Neural cell (in vitro differentiated cells): ENCODE measurements at regions not wholly inside any gene's neighbourhood (a gene's known extent, or its start where the extent isn't known, plus 50 kb on each side); places are given as distances from the start of the nearest gene placed in this dataset.

Experiments
- H2AFZ ChIP-seq: fragments of 200-600, 300-800 bp; sonication (generic), shearing (Covaris generic); 2 replicates; pipeline ENCODE4 v1.6.0; 2014; ENCODE audit warnings: low read depth, mild to moderate bottlenecking, antibody characterized with exemption, low read length, moderate library complexity
- H3F3A ChIP-seq: fragments of 200-600 bp; shearing (Covaris generic); 2 replicates; pipeline ENCODE4 v1.6.1; 2016; ENCODE audit warnings: mild to moderate bottlenecking, moderate library complexity, mixed read lengths, antibody characterized with exemption, low read length; ENCODE audit not compliant: insufficient read depth, poor library complexity, severe bottlenecking
- H3K27ac ChIP-seq: fragments of 200-600, 300-800 bp; sonication (generic), shearing (Covaris generic); 2 replicates; pipeline ENCODE4 v1.5.1; 2014; ENCODE audit warnings: mild to moderate bottlenecking, low read length, moderate library complexity
- H3K27me3 ChIP-seq: fragments of 300-800, 200-600 bp; sonication (generic), shearing (Covaris generic); 2 replicates; pipeline ENCODE4 v1.6.0; 2014; ENCODE audit warnings: mild to moderate bottlenecking, low read depth, low read length, moderate library complexity; ENCODE audit not compliant: insufficient read depth
- H3K36me3 ChIP-seq: fragments of 300-800, 200-600 bp; sonication (generic), shearing (Covaris generic); 2 replicates; pipeline ENCODE4 v1.5.1; 2014; ENCODE audit warnings: mild to moderate bottlenecking, antibody characterized with exemption, low read length, moderate library complexity; ENCODE audit not compliant: insufficient read depth
- H3K4me2 ChIP-seq: fragments of 300-800, 200-600 bp; sonication (generic), shearing (Covaris generic); 2 replicates; pipeline ENCODE4 v1.6.0; 2014; ENCODE audit warnings: mild to moderate bottlenecking, low read length
- H3K4me3 ChIP-seq: fragments of 300-800, 200-600 bp; sonication (generic), shearing (Covaris generic); 2 replicates; pipeline ENCODE4 v1.5.1; 2014; ENCODE audit warnings: mild to moderate bottlenecking, low read length, moderate library complexity
- H3K79me2 ChIP-seq: fragments of 200-600 bp; shearing (Covaris generic); replicated peaks from 2 replicates; pipeline ENCODE4 v1.6.0; 2014; ENCODE audit warnings: mild to moderate bottlenecking, low read length, moderate library complexity; ENCODE audit not compliant: insufficient read depth
- H3K9ac ChIP-seq: fragments of 300-800, 200-600 bp; sonication (generic), shearing (Covaris generic); 2 replicates; pipeline ENCODE4 v1.6.1; 2016; ENCODE audit warnings: mild to moderate bottlenecking, low read length, mixed read lengths
- H3K9me2 ChIP-seq: fragments of 200-600 bp; shearing (Covaris generic); 2 replicates; pipeline ENCODE4 v1.6.1; 2016; ENCODE audit warnings: mild to moderate bottlenecking, low read length, mixed read lengths; ENCODE audit not compliant: insufficient read depth
- H3K9me3 ChIP-seq: fragments of 200-600, 300-800 bp; sonication (generic), shearing (Covaris generic); 2 replicates; pipeline ENCODE4 v1.6.1; 2016; ENCODE audit warnings: mild to moderate bottlenecking, mixed run types, low read length, moderate library complexity, mixed read lengths
- H4K20me1 ChIP-seq: fragments of 200-600 bp; shearing (Covaris generic); 2 replicates; pipeline ENCODE4 v1.6.1; 2016; ENCODE audit warnings: mild to moderate bottlenecking, mixed run types; ENCODE audit not compliant: insufficient read depth
- CTCF ChIP-seq: fragments of 450-650 bp; IDR thresholded peaks from 2 replicates; pipeline ENCODE4 v1.5.1; 2014; ENCODE audit warnings: antibody characterized with exemption, mild to moderate bottlenecking, moderate library complexity; ENCODE audit not compliant: poor library complexity, severe bottlenecking
- EP300 ChIP-seq: fragments of 450-650 bp; conservative IDR thresholded peaks from 2 replicates; pipeline ENCODE4 v1.6.1; 2014; ENCODE audit warnings: antibody characterized with exemption, mild to moderate bottlenecking, moderate library complexity; ENCODE audit not compliant: poor library complexity, severe bottlenecking
- EZH2 ChIP-seq: fragments of 200-600, 300-800 bp; shearing (Covaris generic), sonication (generic); IDR thresholded peaks from 2 replicates; pipeline ENCODE4 v1.6.1; 2014; ENCODE audit warnings: antibody characterized with exemption, low read length, borderline replicate concordance, mild to moderate bottlenecking; ENCODE audit not compliant: insufficient read depth, poor library complexity, severe bottlenecking
- MXI1 ChIP-seq: fragments of 450-650 bp; conservative IDR thresholded peaks from 2 replicates; pipeline ENCODE4 v1.6.1; 2014; ENCODE audit warnings: antibody characterized with exemption, mild to moderate bottlenecking; ENCODE audit not compliant: poor library complexity, severe bottlenecking
- POLR2AphosphoS5 ChIP-seq: IDR thresholded peaks from 2 replicates; pipeline ENCODE4 v1.6.1; 2012
- RAD21 ChIP-seq: fragments of 450-650 bp; conservative IDR thresholded peaks from 2 replicates; pipeline ENCODE4 v1.6.1; 2014; ENCODE audit warnings: antibody characterized with exemption, mild to moderate bottlenecking, moderate library complexity
- REST ChIP-seq: IDR thresholded peaks from 2 replicates; pipeline ENCODE4 v1.6.1; 2012; ENCODE audit warnings: borderline replicate concordance
- SMC3 ChIP-seq: fragments of 450-650 bp; conservative IDR thresholded peaks from 2 replicates; pipeline ENCODE4 v1.6.1; 2014; ENCODE audit warnings: antibody characterized with exemption, mild to moderate bottlenecking, moderate library complexity; ENCODE audit not compliant: poor library complexity
- TAF1 ChIP-seq: IDR thresholded peaks from 2 replicates; pipeline ENCODE4 v1.6.1; 2012; ENCODE audit warnings: low read depth

- Histone ChIP-seq H3K27me3 (no peaks in the 10 kb centered on the region), H4K20me1 (no peaks in the 10 kb centered on the region), H3K9ac (no peak overlapping the region), H3K27ac (no peak overlapping the region), H3K4me2 (no peak overlapping the region), H3K4me3 (no peak overlapping the region), H3K9me2 (no peaks in the 10 kb centered on the region), H2AFZ (no peak overlapping the region), H3K79me2 (no peaks in the 10 kb centered on the region), H3K36me3 (no peaks in the 10 kb centered on the region), H3F3A (no peaks in the 10 kb centered on the region), H3K9me3 (no peaks in the 10 kb centered on the region)
- no peak for TF ChIP-seq REST
- TF ChIP-seq POLR2AphosphoS5 = no peak
Observed at GRCh38 chr10:57468894-57469432, 798.7 kb downstream of the IPMK start.

- H3K36me3 ChIP-seq = no peaks in the 10 kb centered on the region
- no peaks in the 10 kb centered on the region for H3K27me3 ChIP-seq
- H3F3A ChIP-seq = no peaks in the 10 kb centered on the region
- no peaks in the 10 kb centered on the region for H3K79me2 ChIP-seq
- no peak overlapping the region for H3K9ac ChIP-seq
- no peak overlapping the region for H3K4me3 ChIP-seq
- H3K4me2 ChIP-seq = no peak overlapping the region
- H3K9me3 ChIP-seq = no peaks in the 10 kb centered on the region
- no peak overlapping the region for H2AFZ ChIP-seq
- H3K27ac ChIP-seq = no peak overlapping the region
- no peaks in the 10 kb centered on the region for H4K20me1 ChIP-seq
- H3K9me2 ChIP-seq = no peaks in the 10 kb centered on the region
- TF ChIP-seq POLR2AphosphoS5 = no peak
- TF ChIP-seq EP300 = no peak
- TF ChIP-seq TAF1 = no peak
- no peak for TF ChIP-seq CTCF
- no peak for TF ChIP-seq MXI1
- TF ChIP-seq EZH2 = no peak
- no peak for TF ChIP-seq RAD21
- TF ChIP-seq REST = no peak
- TF ChIP-seq SMC3 = no peak
Observed at GRCh38 chr10:57465155-57465554, 802.5 kb downstream of the IPMK start.
